ENCODE measurements at regions not wholly inside any gene's neighbourhood (a gene's known extent, or its start where the extent isn't known, plus 50 kb on each side); places are given as distances from the start of the nearest gene placed in this dataset.

DNA sequence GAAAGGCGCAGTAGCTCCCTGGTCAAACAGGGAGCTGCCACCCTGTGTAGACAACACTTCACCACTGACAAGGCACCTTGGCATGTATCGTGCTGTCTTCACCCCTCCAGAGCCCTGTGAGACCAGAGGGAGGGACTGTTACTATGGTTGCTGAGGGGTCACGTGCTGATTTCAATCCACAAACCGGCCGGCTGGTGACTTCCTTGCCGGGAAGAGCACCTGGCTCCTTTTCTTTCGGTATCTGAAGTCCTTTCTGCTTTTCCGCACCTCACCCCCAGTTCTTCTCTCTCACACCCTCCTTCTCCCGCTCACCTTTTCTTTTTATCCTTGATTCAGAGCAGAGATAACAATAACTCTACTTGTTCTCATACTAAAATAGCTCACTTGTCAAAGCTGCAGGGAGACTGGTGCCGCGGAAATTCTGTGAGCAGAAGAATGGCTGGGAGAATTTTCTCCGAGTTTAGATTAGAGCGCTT is 327.2 kb downstream of the ZSWIM6 start:
- TF ChIP-seq PHF8 (conservative IDR thresholded peaks at IDR 0.05; ENCODE audit: low read depth, low read length) = no peak
- no peak for TF ChIP-seq EP300 (IDR thresholded peaks at IDR 0.05; ENCODE audit: borderline replicate concordance in 1 of 2, low read depth in 2 of 2, low read length in 2 of 2)
- TF ChIP-seq TBP (IDR thresholded peaks at IDR 0.05; ENCODE audit: low read depth, low read length) = no peak
- TF ChIP-seq, protein P1, sequence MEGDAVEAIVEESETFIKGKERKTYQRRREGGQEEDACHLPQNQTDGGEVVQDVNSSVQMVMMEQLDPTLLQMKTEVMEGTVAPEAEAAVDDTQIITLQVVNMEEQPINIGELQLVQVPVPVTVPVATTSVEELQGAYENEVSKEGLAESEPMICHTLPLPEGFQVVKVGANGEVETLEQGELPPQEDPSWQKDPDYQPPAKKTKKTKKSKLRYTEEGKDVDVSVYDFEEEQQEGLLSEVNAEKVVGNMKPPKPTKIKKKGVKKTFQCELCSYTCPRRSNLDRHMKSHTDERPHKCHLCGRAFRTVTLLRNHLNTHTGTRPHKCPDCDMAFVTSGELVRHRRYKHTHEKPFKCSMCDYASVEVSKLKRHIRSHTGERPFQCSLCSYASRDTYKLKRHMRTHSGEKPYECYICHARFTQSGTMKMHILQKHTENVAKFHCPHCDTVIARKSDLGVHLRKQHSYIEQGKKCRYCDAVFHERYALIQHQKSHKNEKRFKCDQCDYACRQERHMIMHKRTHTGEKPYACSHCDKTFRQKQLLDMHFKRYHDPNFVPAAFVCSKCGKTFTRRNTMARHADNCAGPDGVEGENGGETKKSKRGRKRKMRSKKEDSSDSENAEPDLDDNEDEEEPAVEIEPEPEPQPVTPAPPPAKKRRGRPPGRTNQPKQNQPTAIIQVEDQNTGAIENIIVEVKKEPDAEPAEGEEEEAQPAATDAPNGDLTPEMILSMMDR (IDR thresholded peaks at IDR 0.05; ENCODE audit: control extremely low read depth in 1 of 3, insufficient read depth in 1 of 3, low read depth in 1 of 3, low read length in 3 of 3) = no peak
- TF ChIP-seq CHD2 (IDR thresholded peaks at IDR 0.05; ENCODE audit: low read length) = no peak; the same call in 1 of the 2 replicates
- TF ChIP-seq, protein P2, sequence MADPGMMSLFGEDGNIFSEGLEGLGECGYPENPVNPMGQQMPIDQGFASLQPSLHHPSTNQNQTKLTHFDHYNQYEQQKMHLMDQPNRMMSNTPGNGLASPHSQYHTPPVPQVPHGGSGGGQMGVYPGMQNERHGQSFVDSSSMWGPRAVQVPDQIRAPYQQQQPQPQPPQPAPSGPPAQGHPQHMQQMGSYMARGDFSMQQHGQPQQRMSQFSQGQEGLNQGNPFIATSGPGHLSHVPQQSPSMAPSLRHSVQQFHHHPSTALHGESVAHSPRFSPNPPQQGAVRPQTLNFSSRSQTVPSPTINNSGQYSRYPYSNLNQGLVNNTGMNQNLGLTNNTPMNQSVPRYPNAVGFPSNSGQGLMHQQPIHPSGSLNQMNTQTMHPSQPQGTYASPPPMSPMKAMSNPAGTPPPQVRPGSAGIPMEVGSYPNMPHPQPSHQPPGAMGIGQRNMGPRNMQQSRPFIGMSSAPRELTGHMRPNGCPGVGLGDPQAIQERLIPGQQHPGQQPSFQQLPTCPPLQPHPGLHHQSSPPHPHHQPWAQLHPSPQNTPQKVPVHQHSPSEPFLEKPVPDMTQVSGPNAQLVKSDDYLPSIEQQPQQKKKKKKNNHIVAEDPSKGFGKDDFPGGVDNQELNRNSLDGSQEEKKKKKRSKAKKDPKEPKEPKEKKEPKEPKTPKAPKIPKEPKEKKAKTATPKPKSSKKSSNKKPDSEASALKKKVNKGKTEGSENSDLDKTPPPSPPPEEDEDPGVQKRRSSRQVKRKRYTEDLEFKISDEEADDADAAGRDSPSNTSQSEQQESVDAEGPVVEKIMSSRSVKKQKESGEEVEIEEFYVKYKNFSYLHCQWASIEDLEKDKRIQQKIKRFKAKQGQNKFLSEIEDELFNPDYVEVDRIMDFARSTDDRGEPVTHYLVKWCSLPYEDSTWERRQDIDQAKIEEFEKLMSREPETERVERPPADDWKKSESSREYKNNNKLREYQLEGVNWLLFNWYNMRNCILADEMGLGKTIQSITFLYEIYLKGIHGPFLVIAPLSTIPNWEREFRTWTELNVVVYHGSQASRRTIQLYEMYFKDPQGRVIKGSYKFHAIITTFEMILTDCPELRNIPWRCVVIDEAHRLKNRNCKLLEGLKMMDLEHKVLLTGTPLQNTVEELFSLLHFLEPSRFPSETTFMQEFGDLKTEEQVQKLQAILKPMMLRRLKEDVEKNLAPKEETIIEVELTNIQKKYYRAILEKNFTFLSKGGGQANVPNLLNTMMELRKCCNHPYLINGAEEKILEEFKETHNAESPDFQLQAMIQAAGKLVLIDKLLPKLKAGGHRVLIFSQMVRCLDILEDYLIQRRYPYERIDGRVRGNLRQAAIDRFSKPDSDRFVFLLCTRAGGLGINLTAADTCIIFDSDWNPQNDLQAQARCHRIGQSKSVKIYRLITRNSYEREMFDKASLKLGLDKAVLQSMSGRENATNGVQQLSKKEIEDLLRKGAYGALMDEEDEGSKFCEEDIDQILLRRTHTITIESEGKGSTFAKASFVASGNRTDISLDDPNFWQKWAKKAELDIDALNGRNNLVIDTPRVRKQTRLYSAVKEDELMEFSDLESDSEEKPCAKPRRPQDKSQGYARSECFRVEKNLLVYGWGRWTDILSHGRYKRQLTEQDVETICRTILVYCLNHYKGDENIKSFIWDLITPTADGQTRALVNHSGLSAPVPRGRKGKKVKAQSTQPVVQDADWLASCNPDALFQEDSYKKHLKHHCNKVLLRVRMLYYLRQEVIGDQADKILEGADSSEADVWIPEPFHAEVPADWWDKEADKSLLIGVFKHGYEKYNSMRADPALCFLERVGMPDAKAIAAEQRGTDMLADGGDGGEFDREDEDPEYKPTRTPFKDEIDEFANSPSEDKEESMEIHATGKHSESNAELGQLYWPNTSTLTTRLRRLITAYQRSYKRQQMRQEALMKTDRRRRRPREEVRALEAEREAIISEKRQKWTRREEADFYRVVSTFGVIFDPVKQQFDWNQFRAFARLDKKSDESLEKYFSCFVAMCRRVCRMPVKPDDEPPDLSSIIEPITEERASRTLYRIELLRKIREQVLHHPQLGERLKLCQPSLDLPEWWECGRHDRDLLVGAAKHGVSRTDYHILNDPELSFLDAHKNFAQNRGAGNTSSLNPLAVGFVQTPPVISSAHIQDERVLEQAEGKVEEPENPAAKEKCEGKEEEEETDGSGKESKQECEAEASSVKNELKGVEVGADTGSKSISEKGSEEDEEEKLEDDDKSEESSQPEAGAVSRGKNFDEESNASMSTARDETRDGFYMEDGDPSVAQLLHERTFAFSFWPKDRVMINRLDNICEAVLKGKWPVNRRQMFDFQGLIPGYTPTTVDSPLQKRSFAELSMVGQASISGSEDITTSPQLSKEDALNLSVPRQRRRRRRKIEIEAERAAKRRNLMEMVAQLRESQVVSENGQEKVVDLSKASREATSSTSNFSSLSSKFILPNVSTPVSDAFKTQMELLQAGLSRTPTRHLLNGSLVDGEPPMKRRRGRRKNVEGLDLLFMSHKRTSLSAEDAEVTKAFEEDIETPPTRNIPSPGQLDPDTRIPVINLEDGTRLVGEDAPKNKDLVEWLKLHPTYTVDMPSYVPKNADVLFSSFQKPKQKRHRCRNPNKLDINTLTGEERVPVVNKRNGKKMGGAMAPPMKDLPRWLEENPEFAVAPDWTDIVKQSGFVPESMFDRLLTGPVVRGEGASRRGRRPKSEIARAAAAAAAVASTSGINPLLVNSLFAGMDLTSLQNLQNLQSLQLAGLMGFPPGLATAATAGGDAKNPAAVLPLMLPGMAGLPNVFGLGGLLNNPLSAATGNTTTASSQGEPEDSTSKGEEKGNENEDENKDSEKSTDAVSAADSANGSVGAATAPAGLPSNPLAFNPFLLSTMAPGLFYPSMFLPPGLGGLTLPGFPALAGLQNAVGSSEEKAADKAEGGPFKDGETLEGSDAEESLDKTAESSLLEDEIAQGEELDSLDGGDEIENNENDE (IDR thresholded peaks at IDR 0.05; ENCODE audit: insufficient replicate concordance, low read length) = no peak
- TF ChIP-seq JUN (IDR thresholded peaks at IDR 0.05; ENCODE audit: low read depth, low read length) = no peak
